Neuronal stem cell (in vitro differentiated cells): ENCODE measurements at regions not wholly inside any gene's neighbourhood (a gene's known extent, or its start where the extent isn't known, plus 50 kb on each side); places are given as distances from the start of the nearest gene placed in this dataset.

Experiments
- DNase-seq: peaks from one replicate; pipeline ENCODE4 v3.0.0-alpha.2; 2013; ENCODE audit warnings: low spot score
- H2AFZ ChIP-seq: one replicate; pipeline ENCODE4 v1.6.1; 2013; ENCODE audit warnings: mild to moderate bottlenecking, low read length, inconsistent platforms
- H2AK5ac ChIP-seq: 2 replicates; pipeline ENCODE4 v1.6.1; 2013; ENCODE audit warnings: low read depth, mild to moderate bottlenecking, inconsistent platforms, low read length, moderate library complexity, mixed read lengths
- H2BK120ac ChIP-seq: 2 replicates; pipeline ENCODE4 v1.6.1; 2013; ENCODE audit warnings: low read depth, mild to moderate bottlenecking, inconsistent platforms, low read length, moderate library complexity, mixed read lengths
- H2BK12ac ChIP-seq: one replicate; pipeline ENCODE4 v1.6.1; 2013; ENCODE audit warnings: low read length, inconsistent platforms
- H2BK15ac ChIP-seq: 2 replicates; pipeline ENCODE4 v1.6.1; 2013; ENCODE audit warnings: mild to moderate bottlenecking, low read length, inconsistent platforms, mixed read lengths
- H2BK5ac ChIP-seq: one replicate; pipeline ENCODE4 v1.6.1; 2013; ENCODE audit warnings: inconsistent platforms, mild to moderate bottlenecking, low read length, moderate library complexity
- H3K14ac ChIP-seq: one replicate; pipeline ENCODE4 v1.6.1; 2013; ENCODE audit warnings: low read length, inconsistent platforms
- H3K18ac ChIP-seq: 2 replicates; pipeline ENCODE4 v1.6.1; 2013; ENCODE audit warnings: low read length, inconsistent platforms
- H3K23ac ChIP-seq: 2 replicates; pipeline ENCODE4 v1.6.1; 2013; ENCODE audit warnings: low read depth, mild to moderate bottlenecking, mixed read lengths, low read length, inconsistent platforms; ENCODE audit not compliant: poor library complexity
- H3K27ac ChIP-seq: replicated peaks from 3 replicates; pipeline ENCODE4 v1.5.1; 2013; ENCODE audit warnings: low read length, inconsistent platforms
- H3K27me3 ChIP-seq, 3 experiments: 2 replicates each; pipeline ENCODE4 v1.6.1; 2013; ENCODE audit warnings: low read length in 3 of 3, mild to moderate bottlenecking in 2 of 3, inconsistent platforms in 1 of 3, low read depth in 1 of 3, mixed read lengths in 1 of 3, moderate library complexity in 1 of 3; ENCODE audit not compliant: control insufficient read depth in 3 of 3, insufficient read depth in 3 of 3
- H3K36me3 ChIP-seq, 2 donors: replicated peaks in 1 of 2; 2 replicates each; pipeline ENCODE4 v1.6.1; 2013; ENCODE audit warnings: low read length in 2 of 2; ENCODE audit not compliant: control insufficient read depth in 2 of 2, insufficient read depth in 2 of 2
- H3K4ac ChIP-seq: 2 replicates; pipeline ENCODE4 v1.6.1; 2013; ENCODE audit warnings: inconsistent platforms, mild to moderate bottlenecking, low read length, moderate library complexity
- H3K4me1 ChIP-seq, 2 donors: 1 replicate in 1 of 2; 2 replicates in 1 of 2; pipeline ENCODE4 v1.6.1; 2013; ENCODE audit warnings: low read length in 2 of 2, low read depth in 1 of 2; ENCODE audit not compliant: control insufficient read depth in 2 of 2, insufficient read depth in 1 of 2
- H3K4me2 ChIP-seq: one replicate; pipeline ENCODE4 v1.6.1; 2013; ENCODE audit warnings: mild to moderate bottlenecking, low read length, inconsistent platforms; ENCODE audit not compliant: insufficient read depth, poor library complexity, severe bottlenecking
- H3K4me3 ChIP-seq, 2 donors: 2 replicates each; pipeline ENCODE4 v1.5.1; 2013; ENCODE audit warnings: low read length in 2 of 2, mild to moderate bottlenecking in 2 of 2, inconsistent platforms in 1 of 2, moderate library complexity in 1 of 2
- H3K79me1 ChIP-seq: one replicate; pipeline ENCODE4 v1.6.1; 2013; ENCODE audit warnings: low read depth, mild to moderate bottlenecking, inconsistent platforms, low read length, moderate library complexity
- H3K9ac ChIP-seq: one replicate; pipeline ENCODE4 v1.6.1; 2013; ENCODE audit warnings: mild to moderate bottlenecking, low read depth, low read length, inconsistent platforms; ENCODE audit not compliant: poor library complexity
- H3K9me3 ChIP-seq, 2 donors: replicated peaks in 1 of 2; 2 replicates each; pipeline versions ENCODE3 to v1.6.1; 2013; ENCODE audit warnings: low read length in 2 of 2, mild to moderate bottlenecking in 2 of 2, inconsistent platforms in 1 of 2, low read depth in 1 of 2, mixed read lengths in 1 of 2, moderate library complexity in 1 of 2; ENCODE audit not compliant: control insufficient read depth in 2 of 2, insufficient read depth in 1 of 2
- H4K8ac ChIP-seq: one replicate; pipeline ENCODE4 v1.6.1; 2013; ENCODE audit warnings: low read depth, mild to moderate bottlenecking, inconsistent platforms, low read length, moderate library complexity
- H4K91ac ChIP-seq: one replicate; pipeline ENCODE4 v1.6.1; 2013; ENCODE audit warnings: low read length, low read depth, mild to moderate bottlenecking, inconsistent platforms; ENCODE audit not compliant: poor library complexity
- WGBS, 2 donors: extraction: QIAGEN DNeasy Blood & Tissue Kit; methylation state at CpG; one replicate each; pipeline ENCODE4 v1.1.7; 2013; ENCODE audit warnings: missing lambda C conversion rate in 2 of 2, mixed read lengths in 1 of 2; ENCODE audit not compliant: insufficient read length in 2 of 2, insufficient replicate concordance in 1 of 2; ENCODE audit errors: extremely low coverage in 2 of 2; 5-methylcytosine and 5-hydroxymethylcytosine counted together

DNA sequence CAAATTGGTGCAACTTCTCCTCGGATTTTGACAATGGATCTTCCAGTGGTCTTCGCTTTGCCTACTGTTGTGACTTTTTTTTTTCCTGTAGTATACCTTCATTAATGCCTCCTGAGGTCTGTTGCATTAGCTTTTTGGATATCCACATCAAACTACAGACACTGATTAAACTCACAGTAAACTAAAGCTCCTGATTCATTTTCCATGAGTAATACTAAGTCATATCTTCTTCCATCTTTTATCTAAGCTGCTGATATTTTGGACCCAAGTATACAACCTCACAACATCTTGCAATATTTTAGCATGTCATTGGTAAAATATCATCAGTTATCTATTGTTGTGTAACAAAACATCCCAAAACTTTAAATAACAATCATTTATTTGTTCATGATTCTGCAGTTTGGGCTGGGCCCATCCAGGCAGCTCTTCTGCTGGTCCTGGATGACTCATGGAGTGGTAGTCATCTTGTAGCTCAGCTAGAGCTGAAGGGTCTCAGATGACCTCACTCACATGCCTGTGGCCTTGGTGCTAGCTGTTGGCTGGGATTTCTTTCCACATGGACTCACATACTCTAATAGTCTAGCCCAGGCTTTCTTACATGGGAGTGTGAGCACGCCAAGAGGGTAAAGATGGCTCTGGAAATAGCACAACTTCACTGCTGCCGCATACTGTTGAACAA lies 78.3 kb upstream of the SRSF6 start:
- DNase-seq: no peak
- Histone ChIP-seq H3K79me1 (no peaks in the 10 kb centered on the region), H3K18ac (no peak overlapping the region), H2BK5ac (no peak overlapping the region), H3K9ac (no peak overlapping the region), H3K36me3 (no peaks in the 10 kb centered on the region), H3K27ac (no peak overlapping the region), H3K23ac (no peak overlapping the region), H2AK5ac (no peak overlapping the region), H2BK120ac (no peak overlapping the region), H3K4me1 (no peaks in the 10 kb centered on the region), H4K91ac (no peak overlapping the region), H4K8ac (no peak overlapping the region), H3K9me3 (no peaks in the 10 kb centered on the region), H3K4ac (no peak overlapping the region), H3K14ac (no peak overlapping the region), H3K27me3 (peaks cover 0 to 5% (median 0%) of the 10 kb centered on the region in 3 experiments), H2AFZ (no peak overlapping the region), H3K4me3 (no peak overlapping the region), H3K4me2 (no peak overlapping the region), H2BK15ac (no peak overlapping the region), H2BK12ac (no peak overlapping the region)
- no CpG with 5 or more reads among the region's 4 CpGs for WGBS, 2 donors

DNA sequence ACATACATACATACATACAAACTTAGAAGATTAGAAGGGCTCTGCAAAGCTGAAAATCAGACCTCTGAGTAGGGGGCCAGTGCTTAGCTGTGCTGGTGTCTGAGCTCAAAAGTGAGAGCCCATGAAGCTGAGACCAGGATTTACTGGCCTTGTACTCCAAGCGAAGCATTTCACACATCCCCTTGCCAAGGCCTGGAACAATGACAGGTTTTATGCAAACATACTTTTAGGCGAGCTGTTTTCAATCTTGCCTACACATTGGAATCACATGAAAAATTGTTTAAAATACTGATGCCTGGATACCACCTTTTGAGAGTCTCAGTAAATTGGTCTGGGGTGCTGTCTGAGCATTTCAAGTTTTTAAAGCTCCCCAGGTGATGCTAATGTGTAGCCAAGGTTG lies 80.9 kb upstream of the SRSF6 start:
- H3K23ac ChIP-seq: no peak overlapping the region
- H3K4me3 ChIP-seq: no peak overlapping the region
- no peaks in the 10 kb centered on the region for H3K9me3 ChIP-seq
- H3K4me1 ChIP-seq: no peaks in the 10 kb centered on the region
- H4K8ac ChIP-seq: no peak overlapping the region
- no peak overlapping the region for H3K18ac ChIP-seq
- H3K9ac ChIP-seq: no peak overlapping the region
- no peak overlapping the region for H2AK5ac ChIP-seq
- no peak overlapping the region for H2AFZ ChIP-seq
- no peak overlapping the region for H3K4me2 ChIP-seq
- H2BK15ac ChIP-seq: no peak overlapping the region
- DNase-seq: no peak
- no peak overlapping the region for H2BK5ac ChIP-seq
- no peak overlapping the region for H3K14ac ChIP-seq
- H4K91ac ChIP-seq: no peak overlapping the region
- H2BK120ac ChIP-seq: no peak overlapping the region
- no CpG with 5 or more reads among the region's 2 CpGs for WGBS, 2 donors
- peaks cover 0 to 3% (median 0%) of the 10 kb centered on the region in 3 experiments for H3K27me3 ChIP-seq
- H3K4ac ChIP-seq: no peak overlapping the region
- no peak overlapping the region for H3K27ac ChIP-seq
- no peaks in the 10 kb centered on the region for H3K79me1 ChIP-seq
- H2BK12ac ChIP-seq: no peak overlapping the region
- H3K36me3 ChIP-seq: no peaks in the 10 kb centered on the region

GRCh38 chr20:43375591-43375990 lies 82.1 kb upstream of the SRSF6 start:
- no peak overlapping the region for H2BK5ac ChIP-seq
- H2AK5ac ChIP-seq: no peak overlapping the region
- H3K4me2 ChIP-seq: no peak overlapping the region
- H3K9me3 ChIP-seq: no peaks in the 10 kb centered on the region
- H3K79me1 ChIP-seq: no peaks in the 10 kb centered on the region
- H3K36me3 ChIP-seq: no peaks in the 10 kb centered on the region
- H3K27ac ChIP-seq: no peak overlapping the region
- H3K27me3 ChIP-seq: peaks cover 0 to 3% (median 0%) of the 10 kb centered on the region in 3 experiments
- no peak overlapping the region for H3K4me3 ChIP-seq
- no peak overlapping the region for H3K18ac ChIP-seq
- no peak overlapping the region for H3K4ac ChIP-seq
- no peak overlapping the region for H3K9ac ChIP-seq
- no peak overlapping the region for H2AFZ ChIP-seq
- no peak overlapping the region for H2BK15ac ChIP-seq
- no peak overlapping the region for H2BK12ac ChIP-seq
- H3K14ac ChIP-seq: no peak overlapping the region
- H2BK120ac ChIP-seq: no peak overlapping the region
- H3K23ac ChIP-seq: no peak overlapping the region
- H3K4me1 ChIP-seq: no peaks in the 10 kb centered on the region
- H4K8ac ChIP-seq: no peak overlapping the region
- no peak for DNase-seq
- no peak overlapping the region for H4K91ac ChIP-seq
- no CpG with 5 or more reads among the region's 1 CpG for WGBS, 2 donors

- H2BK12ac ChIP-seq: no peak overlapping the region
- H2BK5ac ChIP-seq: no peak overlapping the region
- no peak overlapping the region for H3K23ac ChIP-seq
- no peak overlapping the region for H3K18ac ChIP-seq
- WGBS, 2 donors: no CpG with 5 or more reads among the region's 5 CpGs
- H3K27ac ChIP-seq: no peak overlapping the region
- H3K4me2 ChIP-seq: no peak overlapping the region
- H3K4me1 ChIP-seq: no peaks in the 10 kb centered on the region
- no peak overlapping the region for H3K14ac ChIP-seq
- no peak overlapping the region for H3K9ac ChIP-seq
- no peak overlapping the region for H2BK15ac ChIP-seq
- no peak overlapping the region for H4K8ac ChIP-seq
- H3K4me3 ChIP-seq: no peak overlapping the region
- H3K36me3 ChIP-seq: no peaks in the 10 kb centered on the region
- no peak overlapping the region for H2AK5ac ChIP-seq
- no peak overlapping the region for H3K4ac ChIP-seq
- H3K79me1 ChIP-seq: no peaks in the 10 kb centered on the region
- no peak for DNase-seq
- H2BK120ac ChIP-seq: no peak overlapping the region
- H2AFZ ChIP-seq: no peak overlapping the region
- no peak overlapping the region for H4K91ac ChIP-seq
- H3K9me3 ChIP-seq: no peaks in the 10 kb centered on the region
- H3K27me3 ChIP-seq: peaks cover 0 to 6% (median 0%) of the 10 kb centered on the region in 3 experiments
Observed at GRCh38 chr20:43372051-43372450, 85.6 kb upstream of the SRSF6 start.
